Activated gamma-delta T cell treated with anti-CD3 and anti-CD28 coated beads, Interleukin-2, amount 50 U/mL, for 16 hours (primary cell): ENCODE measurements at regions not wholly inside any gene's neighbourhood (a gene's known extent, or its start where the extent isn't known, plus 50 kb on each side); places are given as distances from the start of the nearest gene placed in this dataset.

Source experiments
- DNase-seq: peaks from one replicate; pipeline ENCODE4 v3.0.0-alpha.2; 2020; ENCODE audit warnings: low read depth

GRCh38 chr10:90414926-90415325 lies 442.9 kb downstream of the HTR7 start:
- DNase-seq: no peak

- DNase-seq: no peak
Observed at GRCh38 chr10:90417029-90417428, 440.8 kb downstream of the HTR7 start.

GRCh38 chr10:90417476-90418210 lies 440.2 kb downstream of the HTR7 start:
- DNase-seq: no peak

GRCh38 chr10:90418869-90419652 lies 438.8 kb downstream of the HTR7 start:
- DNase-seq: no peak

- DNase-seq: no peak
Observed at GRCh38 chr10:90420637-90421318, 437.1 kb downstream of the HTR7 start.

GRCh38 chr10:90421874-90422273 lies 436.0 kb downstream of the HTR7 start:
- DNase-seq: no peak

- DNase-seq: no peak
Observed at GRCh38 chr10:90424730-90425129, 433.1 kb downstream of the HTR7 start.

GRCh38 chr10:90430186-90430585 lies 427.7 kb downstream of the HTR7 start:
- DNase-seq: no peak

- no peak for DNase-seq
Observed at GRCh38 chr10:90432866-90433265, 425.0 kb downstream of the HTR7 start.

- DNase-seq: no peak
Observed at GRCh38 chr10:90435296-90435695, 422.5 kb downstream of the HTR7 start.

- no peak for DNase-seq
Observed at GRCh38 chr10:90437452-90437851, 420.4 kb downstream of the HTR7 start.

- no peak for DNase-seq
Observed at GRCh38 chr10:90440870-90441269, 417.0 kb downstream of the HTR7 start.

- no peak for DNase-seq
Observed at GRCh38 chr10:90443342-90443741, 414.5 kb downstream of the HTR7 start.

- DNase-seq: no peak
Observed at GRCh38 chr10:90447831-90448230, 410.0 kb downstream of the HTR7 start.

GRCh38 chr10:90450797-90451196 lies 407.0 kb downstream of the HTR7 start:
- no peak for DNase-seq

GRCh38 chr10:90451283-90451682 lies 406.6 kb downstream of the HTR7 start:
- DNase-seq: no peak

GRCh38 chr10:90458054-90458453 lies 399.8 kb downstream of the HTR7 start:
- no peak for DNase-seq

- no peak for DNase-seq
Observed at GRCh38 chr10:90458571-90458970, 399.3 kb downstream of the HTR7 start.

GRCh38 chr10:90461437-90462155 lies 396.2 kb downstream of the HTR7 start:
- DNase-seq: no peak

GRCh38 chr10:90462749-90463470 lies 394.9 kb downstream of the HTR7 start:
- DNase-seq: no peak

GRCh38 chr10:90464329-90464728 lies 393.5 kb downstream of the HTR7 start:
- DNase-seq: no peak

GRCh38 chr10:90470966-90471365 lies 386.9 kb downstream of the HTR7 start:
- DNase-seq: no peak
